Sigmoid colon (tissue), 4 donors: ENCODE measurements at regions not wholly inside any gene's neighbourhood (a gene's known extent, or its start where the extent isn't known, plus 50 kb on each side); places are given as distances from the start of the nearest gene placed in this dataset.

Source experiments
- EP300 ChIP-seq, 4 donors: sonication (generic); formaldehyde crosslinking; IDR thresholded peaks; one replicate each; pipeline ENCODE4 v1.6.1; 2017; ENCODE audit warnings: antibody characterized with exemption in 4 of 4
- POLR2A ChIP-seq, 2 donors: fragments of 450-650 bp; IDR thresholded peaks; one replicate each; pipeline ENCODE4 v1.6.1; 2016; ENCODE audit warnings: antibody characterized with exemption in 2 of 2, mild to moderate bottlenecking in 2 of 2, moderate library complexity in 2 of 2
- POLR2AphosphoS5 ChIP-seq, 4 donors: sonication (generic); formaldehyde crosslinking; IDR thresholded peaks; one replicate each; pipeline ENCODE4 v1.6.1; 2017; ENCODE audit warnings: antibody characterized with exemption in 4 of 4
- TF ChIP-seq, protein P1 (sequence below), 4 experiments: fragments of 450-650 bp in 3 of 4; fragments of 200-600 bp in 1 of 4; IDR thresholded peaks; one replicate each; pipeline ENCODE4 v1.5.1; 2016 to 2019; ENCODE audit warnings: antibody characterized with exemption in 4 of 4, mild to moderate bottlenecking in 3 of 4, moderate library complexity in 2 of 4

GRCh38 chr6:67175101-67175500 is 1460.0 kb upstream of the ADGRB3 start:
- TF ChIP-seq, protein P1, sequence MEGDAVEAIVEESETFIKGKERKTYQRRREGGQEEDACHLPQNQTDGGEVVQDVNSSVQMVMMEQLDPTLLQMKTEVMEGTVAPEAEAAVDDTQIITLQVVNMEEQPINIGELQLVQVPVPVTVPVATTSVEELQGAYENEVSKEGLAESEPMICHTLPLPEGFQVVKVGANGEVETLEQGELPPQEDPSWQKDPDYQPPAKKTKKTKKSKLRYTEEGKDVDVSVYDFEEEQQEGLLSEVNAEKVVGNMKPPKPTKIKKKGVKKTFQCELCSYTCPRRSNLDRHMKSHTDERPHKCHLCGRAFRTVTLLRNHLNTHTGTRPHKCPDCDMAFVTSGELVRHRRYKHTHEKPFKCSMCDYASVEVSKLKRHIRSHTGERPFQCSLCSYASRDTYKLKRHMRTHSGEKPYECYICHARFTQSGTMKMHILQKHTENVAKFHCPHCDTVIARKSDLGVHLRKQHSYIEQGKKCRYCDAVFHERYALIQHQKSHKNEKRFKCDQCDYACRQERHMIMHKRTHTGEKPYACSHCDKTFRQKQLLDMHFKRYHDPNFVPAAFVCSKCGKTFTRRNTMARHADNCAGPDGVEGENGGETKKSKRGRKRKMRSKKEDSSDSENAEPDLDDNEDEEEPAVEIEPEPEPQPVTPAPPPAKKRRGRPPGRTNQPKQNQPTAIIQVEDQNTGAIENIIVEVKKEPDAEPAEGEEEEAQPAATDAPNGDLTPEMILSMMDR (IDR thresholded peaks at IDR 0.05), result no peak
- TF ChIP-seq POLR2A (IDR thresholded peaks at IDR 0.05) (no peak), POLR2AphosphoS5 (IDR thresholded peaks at IDR 0.05) (no peak), EP300 (IDR thresholded peaks at IDR 0.05) (no peak)
